ENCODE measurements at regions not wholly inside any gene's neighbourhood (a gene's known extent, or its start where the extent isn't known, plus 50 kb on each side); places are given as distances from the start of the nearest gene placed in this dataset.

GRCh38 chr5:81808106-81808505 is 57.2 kb upstream of the SSBP2 start:
- TF ChIP-seq POLR2A (IDR thresholded peaks at IDR 0.05; ENCODE audit: low read length) (no peak), GATA1 (IDR thresholded peaks at IDR 0.05; ENCODE audit: low read depth, low read length) (no peak)

All from erythroblast (primary cell).